T-cell (primary cell): ENCODE measurements at regions not wholly inside any gene's neighbourhood (a gene's known extent, or its start where the extent isn't known, plus 50 kb on each side); places are given as distances from the start of the nearest gene placed in this dataset.

Experiments
- ATAC-seq, 4 experiments: fragments of 200-7000 bp in 3 of 4; fragments of 150-1000 bp in 1 of 4; cut with Tn5 transposase; replicated peaks in 1 of 4; 1 replicate in 3 of 4; 2 replicates in 1 of 4; pipeline ENCODE4 v1.10.0; 2021; ENCODE audit warnings: moderate library complexity in 3 of 4, mild to moderate bottlenecking in 2 of 4, moderate number of reproducible peaks in 1 of 4
- CTCF ChIA-PET, 2 donors: fragments of 300-600 bp; sonication (Branson Sonifier 250); formaldehyde crosslinking; loops; one replicate each; lab custom pipeline; 2022; ENCODE audit warnings: antibody characterized with exemption in 2 of 2; lab: Charles Lee
- POLR2A ChIA-PET, 2 donors: fragments of 300-600 bp; sonication (Branson Sonifier 250); formaldehyde crosslinking; loops; one replicate each; lab custom pipeline; 2022; ENCODE audit warnings: antibody characterized with exemption in 2 of 2; lab: Charles Lee
- DNase-seq, 35 experiments: peaks; one replicate each; pipeline versions ENCODE4 v3.0.0 to v3.0.0-alpha.2; 2013 to 2023
- H3K27ac ChIP-seq: one replicate; pipeline ENCODE4 v1.5.1; 2013; ENCODE audit warnings: low read length
- H3K27me3 ChIP-seq, 2 experiments: replicated peaks in 1 of 2; 1 replicate in 1 of 2; 2 replicates in 1 of 2; pipeline versions ENCODE4 v1.6.1 to v1.7.0; 2013; ENCODE audit warnings: low read length in 1 of 2, mixed read lengths in 1 of 2; ENCODE audit not compliant: control insufficient read depth in 2 of 2, insufficient read depth in 2 of 2; ENCODE audit errors: extremely low read depth in 1 of 2
- H3K36me3 ChIP-seq, 2 donors: 1 replicate in 1 of 2; 2 replicates in 1 of 2; pipeline versions ENCODE4 v1.6.1 to v1.7.0; 2013; ENCODE audit warnings: low read length in 1 of 2; ENCODE audit not compliant: control insufficient read depth in 2 of 2, insufficient read depth in 1 of 2; ENCODE audit errors: extremely low read depth in 1 of 2
- H3K4me1 ChIP-seq, 2 experiments: 1 replicate in 1 of 2; 2 replicates in 1 of 2; pipeline versions ENCODE4 v1.6.1 to v1.7.0; 2013; ENCODE audit warnings: low read length in 2 of 2, mixed read lengths in 1 of 2; ENCODE audit not compliant: insufficient read depth in 2 of 2, control insufficient read depth in 1 of 2; ENCODE audit errors: extremely low read depth in 1 of 2
- H3K4me3 ChIP-seq, 2 donors: 1 replicate in 1 of 2; 2 replicates in 1 of 2; pipeline versions ENCODE4 v1.5.1 to v1.7.0; 2013; ENCODE audit warnings: mild to moderate bottlenecking in 2 of 2, low read length in 1 of 2, moderate library complexity in 1 of 2; ENCODE audit not compliant: control insufficient read depth in 1 of 2; ENCODE audit errors: extremely low read depth in 1 of 2
- H3K9me3 ChIP-seq: 2 replicates; pipeline ENCODE4 v1.7.0; 2013
- H3K27ac Mint-ChIP-seq, 2 donors: one replicate each; pipeline ENCODE4 v1.8.0; 2020 to 2021; ENCODE audit warnings: mild to moderate bottlenecking in 2 of 2, mixed read lengths in 2 of 2
- H3K27me3 Mint-ChIP-seq, 2 donors: one replicate each; pipeline ENCODE4 v1.8.0; 2021 to 2022; ENCODE audit warnings: mixed read lengths in 2 of 2
- H3K36me3 Mint-ChIP-seq: one replicate; pipeline ENCODE4 v1.8.0; 2021; ENCODE audit warnings: mixed read lengths
- H3K4me1 Mint-ChIP-seq, 3 donors: one replicate each; pipeline ENCODE4 v1.8.0; 2020 to 2022; ENCODE audit warnings: mixed read lengths in 3 of 3, mild to moderate bottlenecking in 1 of 3
- H3K4me3 Mint-ChIP-seq, 3 donors: one replicate each; pipeline ENCODE4 v1.8.0; 2020 to 2022; ENCODE audit warnings: mild to moderate bottlenecking in 3 of 3, mixed read lengths in 3 of 3, moderate library complexity in 3 of 3
- H3K9me3 Mint-ChIP-seq, 3 donors: one replicate each; pipeline ENCODE4 v1.8.0; 2020 to 2022; ENCODE audit warnings: mixed read lengths in 3 of 3
- WGBS: methylation state at CpG from one replicate; pipeline ENCODE4 v1.1.5; 2013; ENCODE audit warnings: missing lambda C conversion rate; ENCODE audit not compliant: insufficient coverage; 5-methylcytosine and 5-hydroxymethylcytosine counted together

- Mint-ChIP-seq H3K27me3 (no peaks in the 10 kb centered on the region), H3K36me3 (no peaks in the 10 kb centered on the region), H3K4me3 (no peak overlapping the region), H3K4me1 (peaks cover 13 to 28% (median 17%) of the 10 kb centered on the region in 3 donors), H3K27ac (peak overlapping the region in 1 of 2 donors; percentile 44), H3K9me3 (no peaks in the 10 kb centered on the region)
- no peak overlapping the region for H3K4me3 ChIP-seq
- H3K27ac ChIP-seq = no peak overlapping the region
- DNase-seq = no peak
- POLR2A ChIA-PET = interaction anchor here (0.6 kb wide), 2 partner anchors 98 to 129 kb away, joined by 4 to 5 read pairs; no protein-coding TSS in a partner anchor
- no peaks in the 10 kb centered on the region for H3K9me3 ChIP-seq
- no peaks in the 10 kb centered on the region for H3K27me3 ChIP-seq
- no peaks in the 10 kb centered on the region for H3K36me3 ChIP-seq
- no peak for ATAC-seq
- WGBS = 91% methylated on average over 10 of the region's 12 CpGs
- H3K4me1 ChIP-seq = peaks cover 3 to 9% of the 10 kb centered on the region in 2 experiments
- CTCF ChIA-PET = no interaction called here
Observed at GRCh38 chr2:106020821-106021661, 173.1 kb downstream of the UXS1 start.

DNA sequence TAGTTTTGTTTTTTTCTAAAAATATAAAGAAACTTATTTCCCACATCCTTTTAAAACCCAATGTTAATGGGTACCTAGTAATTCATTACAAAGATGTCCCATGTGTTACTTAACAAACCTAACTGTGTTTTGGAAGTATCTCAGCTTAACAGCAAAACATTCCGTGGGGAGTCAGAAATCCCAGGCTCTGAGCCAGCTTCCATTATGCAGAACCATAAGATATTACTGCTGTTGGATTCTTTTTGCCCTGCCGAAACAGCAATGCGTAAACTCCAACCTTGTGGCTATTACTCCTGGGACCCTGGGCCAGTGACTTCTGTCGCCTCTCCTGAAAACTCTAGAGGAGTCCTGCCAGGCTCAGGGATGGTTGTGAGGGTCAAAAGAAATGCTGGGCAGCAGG lies 174.1 kb downstream of the UXS1 start:
- ChIA-PET POLR2A (no interaction called here), CTCF (no interaction called here)
- no peaks in the 10 kb centered on the region for H3K36me3 Mint-ChIP-seq
- Histone ChIP-seq H3K4me1 (peaks cover 0 to 5% of the 10 kb centered on the region in 2 experiments), H3K36me3 (no peaks in the 10 kb centered on the region), H3K27me3 (no peaks in the 10 kb centered on the region), H3K4me3 (no peak overlapping the region), H3K9me3 (no peaks in the 10 kb centered on the region), H3K27ac (no peak overlapping the region)
- no peaks in the 10 kb centered on the region for H3K27me3 Mint-ChIP-seq
- H3K27ac Mint-ChIP-seq = no peak overlapping the region
- WGBS = 91% methylated on average over 4 of the region's 4 CpGs
- DNase-seq (no peak), ATAC-seq (no peak)
- H3K4me1 Mint-ChIP-seq = peaks cover 5 to 18% (median 9%) of the 10 kb centered on the region in 3 donors
- H3K4me3 Mint-ChIP-seq = no peak overlapping the region
- no peaks in the 10 kb centered on the region for H3K9me3 Mint-ChIP-seq

DNA sequence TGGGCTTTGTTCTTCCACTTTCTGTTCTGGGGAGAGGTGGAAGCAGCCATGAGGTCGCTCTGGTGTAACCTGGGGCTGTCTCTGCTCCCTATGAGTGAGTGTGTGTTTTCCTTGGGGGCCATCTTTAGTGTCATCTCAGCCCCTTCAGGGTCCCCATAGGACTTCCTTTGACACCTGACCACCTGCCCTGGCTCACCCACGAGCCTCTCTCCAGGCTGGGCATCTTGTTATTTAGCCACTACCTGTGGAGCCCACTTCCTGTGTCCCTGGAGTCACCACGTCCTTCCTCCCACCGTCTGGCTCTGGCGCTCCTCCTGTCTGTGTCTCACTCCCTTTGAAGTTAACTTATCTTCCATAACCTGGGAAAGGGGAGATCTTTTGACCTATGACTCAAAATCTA lies 176.0 kb downstream of the UXS1 start:
- H3K4me3 ChIP-seq = no peak overlapping the region
- ATAC-seq (no peak), DNase-seq (no peak)
- H3K4me3 Mint-ChIP-seq = no peak overlapping the region
- 10% methylated on average over 2 of the region's 5 CpGs for WGBS
- peaks cover 7 to 9% (median 9%) of the 10 kb centered on the region in 3 donors for H3K4me1 Mint-ChIP-seq
- peaks cover 0 to 5% of the 10 kb centered on the region in 2 experiments for H3K4me1 ChIP-seq
- POLR2A ChIA-PET = no interaction called here
- H3K36me3 ChIP-seq = no peaks in the 10 kb centered on the region
- CTCF ChIA-PET = no interaction called here
- no peaks in the 10 kb centered on the region for H3K36me3 Mint-ChIP-seq
- no peak overlapping the region for H3K27ac ChIP-seq
- H3K27ac Mint-ChIP-seq = no peak overlapping the region
- no peaks in the 10 kb centered on the region for H3K9me3 ChIP-seq
- no peaks in the 10 kb centered on the region for H3K27me3 Mint-ChIP-seq
- H3K9me3 Mint-ChIP-seq = no peaks in the 10 kb centered on the region
- no peaks in the 10 kb centered on the region for H3K27me3 ChIP-seq

GRCh38 chr2:106012591-106013347 lies 181.3 kb downstream of the UXS1 start:
- H3K27ac Mint-ChIP-seq = no peak overlapping the region
- no CpG with 5 or more reads among the region's 3 CpGs for WGBS
- ATAC-seq = no peak

DNA sequence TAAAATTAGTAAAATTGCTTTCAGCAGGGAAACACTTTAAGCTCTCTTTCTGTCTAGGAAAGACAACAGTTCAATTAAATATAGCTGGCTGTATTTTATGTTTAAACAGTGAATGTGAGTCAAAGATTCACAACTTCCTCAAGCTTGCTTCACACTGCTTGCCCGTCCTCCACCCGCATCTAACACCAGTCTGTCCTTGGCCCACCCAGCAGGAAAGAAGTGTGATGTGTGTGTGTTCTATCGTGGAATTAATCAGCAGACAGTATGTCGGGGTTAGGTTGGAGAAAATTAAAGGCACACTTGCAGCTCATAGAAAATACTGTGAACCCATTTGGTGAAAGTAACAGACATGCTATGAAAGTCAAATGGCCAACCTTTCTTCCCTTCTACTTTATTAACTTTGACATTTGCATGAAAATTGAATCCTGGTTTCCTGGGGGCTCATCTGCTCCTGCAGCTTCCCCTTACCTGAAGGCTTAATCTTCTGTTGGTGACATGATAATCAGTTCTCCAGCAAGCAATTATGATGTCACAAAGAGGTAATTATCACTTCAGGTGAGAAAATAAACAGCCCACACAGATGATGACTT lies 182.0 kb downstream of the UXS1 start:
- no peak for DNase-seq
- H3K4me3 Mint-ChIP-seq = no peak overlapping the region
- ATAC-seq = no peak
- H3K36me3 Mint-ChIP-seq = peaks cover under 1% of the 10 kb centered on the region
- H3K9me3 Mint-ChIP-seq = peaks cover 0 to 13% (median 6%) of the 10 kb centered on the region in 3 donors
- no peaks in the 10 kb centered on the region for H3K27me3 ChIP-seq
- no CpG with 5 or more reads among the region's 4 CpGs for WGBS
- H3K4me3 ChIP-seq = no peak overlapping the region
- H3K9me3 ChIP-seq = no peaks in the 10 kb centered on the region
- no peak overlapping the region for H3K27ac Mint-ChIP-seq
- peaks cover 0 to 3% (median 0%) of the 10 kb centered on the region in 3 donors for H3K4me1 Mint-ChIP-seq
- POLR2A ChIA-PET = no interaction called here
- CTCF ChIA-PET = no interaction called here
- H3K27ac ChIP-seq = no peak overlapping the region
- H3K4me1 ChIP-seq = no peaks in the 10 kb centered on the region
- H3K27me3 Mint-ChIP-seq = no peaks in the 10 kb centered on the region
- no peaks in the 10 kb centered on the region for H3K36me3 ChIP-seq

More at GRCh38 chr2:106012591-106013347, 181.3 kb downstream of the UXS1 start:
- H3K9me3 Mint-ChIP-seq = peaks cover 0 to 10% (median 6%) of the 10 kb centered on the region in 3 donors
- no peak overlapping the region for H3K4me3 Mint-ChIP-seq
- no peak for DNase-seq
- H3K27me3 Mint-ChIP-seq = no peaks in the 10 kb centered on the region
- no peaks in the 10 kb centered on the region for H3K36me3 Mint-ChIP-seq
- H3K4me1 ChIP-seq = no peaks in the 10 kb centered on the region
- ChIA-PET CTCF (no interaction called here), POLR2A (no interaction called here)
- H3K4me3 ChIP-seq = no peak overlapping the region
- H3K27me3 ChIP-seq = no peaks in the 10 kb centered on the region
- no peak overlapping the region for H3K27ac ChIP-seq
- H3K4me1 Mint-ChIP-seq = peaks cover under 1 to 3% (median under 1%) of the 10 kb centered on the region in 3 donors
- H3K36me3 ChIP-seq = no peaks in the 10 kb centered on the region
- H3K9me3 ChIP-seq = no peaks in the 10 kb centered on the region

- Histone ChIP-seq H3K9me3 (no peaks in the 10 kb centered on the region), H3K27me3 (no peaks in the 10 kb centered on the region), H3K36me3 (no peaks in the 10 kb centered on the region), H3K4me1 (no peaks in the 10 kb centered on the region), H3K4me3 (no peak overlapping the region), H3K27ac (no peak overlapping the region)
- POLR2A ChIA-PET = no interaction called here
- Mint-ChIP-seq H3K27me3 (no peaks in the 10 kb centered on the region), H3K27ac (no peak overlapping the region), H3K36me3 (peaks cover 7% of the 10 kb centered on the region), H3K4me3 (no peak overlapping the region), H3K4me1 (peaks cover 0 to 3% (median 0%) of the 10 kb centered on the region in 3 donors), H3K9me3 (peaks cover 5 to 20% (median 11%) of the 10 kb centered on the region in 3 donors)
- DNase-seq = no peak
- ATAC-seq = no peak
- no CpG with 5 or more reads among the region's 2 CpGs for WGBS
- CTCF ChIA-PET = interaction anchor here (0.8 to 1.1 kb wide), 2 partner anchors 16 to 31 kb away, joined by 3 to 4 read pairs; no protein-coding TSS in a partner anchor
Observed at GRCh38 chr2:106011380-106011779, 182.7 kb downstream of the UXS1 start.
